NCI-H2196 (cell line): ENCODE measurements at regions not wholly inside any gene's neighbourhood (a gene's known extent, or its start where the extent isn't known, plus 50 kb on each side); places are given as distances from the start of the nearest gene placed in this dataset.

Experiments
- DNase-seq: peaks from one replicate; lab custom pipeline; 2025; ENCODE audit not compliant: unreplicated experiment; lab: John Stamatoyannopoulos, UW

DNA sequence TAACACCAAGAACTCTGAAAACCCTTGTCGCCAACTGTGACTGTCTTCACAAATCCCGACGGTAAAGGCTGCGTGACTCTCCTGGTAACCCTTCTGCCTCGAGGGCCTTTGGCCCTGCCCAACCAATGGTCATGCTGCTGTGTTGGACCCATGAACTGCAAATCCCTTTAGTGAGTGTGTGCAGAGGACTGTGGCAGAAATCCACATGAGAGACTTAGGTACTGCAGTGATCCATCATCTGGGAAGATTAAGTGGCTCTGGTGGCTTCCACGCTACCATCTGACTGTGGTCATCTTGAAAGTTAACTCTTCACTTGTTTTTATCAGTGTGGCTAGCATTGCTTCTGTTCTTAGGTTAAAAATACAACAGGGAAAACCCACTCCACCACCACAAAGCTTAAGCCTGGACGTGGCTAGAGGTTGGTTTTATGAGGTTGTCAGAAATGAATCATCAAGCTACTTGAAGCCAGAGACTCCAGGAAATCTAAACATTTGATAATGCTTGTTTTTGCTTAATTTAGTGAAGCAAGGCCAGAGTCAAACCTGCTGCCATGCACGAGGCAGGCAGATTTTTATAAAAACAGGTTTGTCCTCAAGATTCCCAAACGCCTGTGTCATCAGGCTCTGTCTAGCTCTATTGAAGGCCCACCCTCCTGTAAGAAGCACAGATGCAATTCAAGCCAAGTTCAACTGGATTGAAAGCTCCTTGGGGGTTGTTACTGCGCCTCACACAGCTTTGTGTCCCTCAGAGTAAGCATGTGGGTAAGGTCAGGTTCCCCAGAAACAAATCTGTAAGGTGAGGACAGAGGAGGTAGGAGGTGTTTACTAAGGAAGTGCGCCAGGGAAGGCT lies 52.7 kb upstream of the ERCC6L2 start:
- DNase-seq = no peak

DNA sequence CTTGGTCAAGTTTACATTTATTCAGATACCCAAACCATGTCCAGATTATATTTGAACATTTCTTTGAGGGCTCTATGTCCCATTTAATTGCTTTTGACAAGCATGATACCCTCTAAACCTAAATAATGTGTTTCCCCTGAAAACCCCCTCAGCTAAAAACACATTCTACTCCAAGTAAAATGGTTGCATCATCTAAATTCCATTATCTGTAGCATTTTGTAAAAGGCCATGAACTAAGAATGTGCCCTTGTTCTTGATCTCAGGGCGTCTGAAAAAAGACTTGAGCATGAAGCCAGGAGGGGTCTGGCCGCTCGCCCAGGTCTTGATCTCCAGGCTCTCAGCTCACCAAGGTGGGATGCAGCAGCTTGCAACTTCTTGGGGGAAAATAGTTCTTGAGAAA lies 53.5 kb upstream of the ERCC6L2 start:
- DNase-seq = no peak

DNA sequence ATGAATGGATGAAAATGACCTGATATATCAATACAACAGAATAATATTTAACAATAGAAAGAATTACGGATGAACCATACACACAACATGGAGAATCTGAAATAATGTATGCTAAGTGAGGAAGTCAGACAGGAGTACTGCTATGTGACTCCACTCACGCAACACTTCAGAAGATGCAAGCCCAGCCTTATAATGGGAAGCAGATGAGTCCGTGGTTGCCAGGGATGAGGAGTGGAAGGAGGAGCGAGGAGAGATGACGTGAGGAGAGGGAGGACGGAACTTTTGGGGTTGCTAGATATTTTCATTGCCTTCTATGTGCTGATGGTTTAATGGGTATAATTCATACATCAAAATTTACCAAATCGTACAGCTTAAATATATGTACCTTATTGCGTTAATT lies 55.4 kb upstream of the ERCC6L2 start:
- no peak for DNase-seq

DNA sequence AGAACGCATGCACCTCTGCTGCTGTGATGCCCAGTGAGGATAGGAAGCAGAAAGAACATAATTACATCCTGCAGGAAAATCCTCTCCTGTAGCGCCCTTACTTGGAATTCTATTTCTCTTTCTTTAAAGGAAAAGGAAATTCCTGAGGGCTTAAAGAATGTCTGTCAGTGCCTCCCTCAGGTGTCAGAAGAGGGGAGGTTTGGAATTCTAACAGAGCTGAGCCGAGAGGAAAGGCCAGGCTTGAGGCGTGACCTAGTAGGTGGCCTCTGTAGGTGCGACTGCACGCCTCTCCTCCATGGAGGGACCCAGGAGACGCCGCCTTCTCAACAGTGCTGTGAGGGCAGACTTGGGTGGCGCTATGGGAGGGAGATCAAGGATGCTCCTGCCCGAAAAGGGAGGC lies 55.9 kb upstream of the ERCC6L2 start:
- DNase-seq = no peak

DNA sequence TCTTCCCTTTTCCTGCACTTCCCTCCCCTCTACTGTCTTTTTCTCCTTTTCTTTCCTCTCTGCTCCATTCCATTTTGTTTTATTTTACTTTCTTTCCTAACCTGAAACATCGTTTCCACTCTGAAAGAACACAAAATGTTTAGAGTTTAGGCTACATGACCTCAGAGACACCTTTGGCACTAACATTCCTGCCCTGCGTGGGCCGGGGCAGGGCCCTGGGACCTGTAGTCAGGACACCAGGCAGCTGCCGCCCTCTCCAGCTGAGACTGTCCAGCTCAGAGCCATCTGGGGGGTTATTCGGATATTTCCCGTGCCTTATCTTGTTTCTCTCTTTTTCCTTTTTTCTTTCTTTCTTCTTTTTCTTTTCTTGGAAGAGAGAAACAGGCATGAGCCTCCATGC lies 58.3 kb upstream of the ERCC6L2 start:
- no peak for DNase-seq

DNA sequence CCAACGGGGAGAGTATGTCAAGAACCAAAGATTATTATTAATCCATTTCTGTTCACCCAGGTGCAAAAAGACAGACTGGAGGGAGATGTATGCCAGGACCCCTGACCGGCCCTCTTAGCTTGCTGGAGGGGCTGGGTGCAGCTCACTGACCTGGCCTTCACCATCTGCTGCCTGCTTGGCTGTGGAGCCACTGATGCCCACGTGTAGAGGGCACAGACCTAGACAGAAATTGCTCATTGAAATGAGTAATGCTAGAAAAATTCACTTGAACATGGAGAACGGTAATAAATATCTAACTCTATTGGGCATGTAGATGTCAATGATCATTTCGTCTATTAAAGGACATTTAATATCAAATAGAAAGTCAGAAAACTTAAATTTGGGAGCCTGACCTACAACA lies 58.8 kb upstream of the ERCC6L2 start:
- no peak for DNase-seq

DNA sequence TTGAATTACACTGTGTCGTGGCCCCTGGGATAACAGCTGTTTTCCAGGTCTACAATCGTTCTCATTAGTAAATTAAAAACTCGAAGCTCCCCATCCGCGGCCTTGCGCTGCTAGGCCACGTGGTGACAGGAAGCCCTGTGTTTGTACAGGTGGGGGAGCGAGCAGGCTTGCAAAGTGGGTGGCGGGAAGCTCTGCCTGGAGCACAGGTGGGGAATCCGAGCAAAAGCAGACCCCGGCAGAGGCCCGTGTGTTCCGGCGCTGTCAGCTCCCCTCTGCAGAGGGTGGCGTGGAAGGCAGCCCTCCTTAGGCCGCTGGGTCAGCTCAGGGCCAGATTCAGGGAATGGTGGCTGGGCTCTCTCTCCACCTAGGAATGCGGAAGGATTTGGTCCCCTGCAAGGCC lies 59.5 kb upstream of the ERCC6L2 start:
- no peak for DNase-seq

DNA sequence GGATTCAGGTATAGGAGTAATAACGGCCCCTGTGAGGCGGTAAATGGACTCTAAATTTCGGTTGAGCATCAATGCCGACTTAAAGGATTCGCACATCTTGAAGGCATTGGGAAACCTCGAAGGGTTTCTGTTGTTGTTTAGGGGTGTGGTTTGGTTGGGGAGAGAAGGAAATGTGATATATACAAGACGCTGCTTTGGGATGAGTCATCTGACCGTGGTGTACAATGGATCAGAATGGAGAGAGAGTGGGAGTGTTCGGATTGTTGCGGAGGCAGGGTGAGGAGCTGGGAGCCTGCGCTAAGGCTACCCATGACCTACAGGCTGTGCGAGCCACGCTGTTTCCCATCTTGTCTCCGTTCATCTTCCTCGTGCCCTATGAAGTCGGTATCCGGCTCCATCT lies 60.4 kb upstream of the ERCC6L2 start:
- no peak for DNase-seq

DNA sequence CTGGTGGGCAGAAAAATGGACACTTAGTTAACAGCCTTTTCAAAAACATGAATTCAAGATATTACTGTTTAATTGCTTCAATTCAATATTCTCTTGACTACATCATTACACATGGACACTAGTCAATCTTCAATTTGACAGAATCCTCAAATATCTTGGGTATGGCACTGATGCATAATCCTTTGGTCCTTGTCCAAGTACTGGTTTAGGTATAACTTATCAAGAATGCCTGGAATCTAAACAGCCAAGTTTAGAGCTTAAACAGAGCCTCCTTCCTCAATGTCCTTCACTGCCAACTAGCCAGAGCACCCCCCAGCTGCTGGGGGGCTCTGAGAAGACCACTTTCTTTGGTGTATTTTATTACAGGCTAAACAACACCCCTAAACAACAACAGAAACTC lies 61.6 kb upstream of the ERCC6L2 start:
- no peak for DNase-seq

DNA sequence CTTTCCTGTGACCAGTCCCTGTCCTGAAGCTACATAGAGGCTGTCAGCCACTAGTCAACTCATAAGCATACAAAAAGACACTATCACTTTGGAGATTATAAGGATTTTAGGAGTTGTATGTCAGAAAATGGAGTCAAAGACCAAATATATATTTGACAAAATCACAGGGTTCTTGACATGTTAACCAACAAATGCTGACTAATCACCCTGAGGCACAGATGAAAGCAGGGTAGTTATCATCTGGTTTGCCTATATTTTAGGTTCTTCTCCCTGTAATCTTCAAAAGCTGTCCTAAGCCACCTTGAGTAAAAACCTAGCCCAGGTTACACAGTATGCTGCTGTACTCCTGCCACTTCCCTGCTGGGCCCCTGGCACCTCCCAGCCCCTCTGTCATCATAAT lies 64.7 kb upstream of the ERCC6L2 start:
- no peak for DNase-seq

DNA sequence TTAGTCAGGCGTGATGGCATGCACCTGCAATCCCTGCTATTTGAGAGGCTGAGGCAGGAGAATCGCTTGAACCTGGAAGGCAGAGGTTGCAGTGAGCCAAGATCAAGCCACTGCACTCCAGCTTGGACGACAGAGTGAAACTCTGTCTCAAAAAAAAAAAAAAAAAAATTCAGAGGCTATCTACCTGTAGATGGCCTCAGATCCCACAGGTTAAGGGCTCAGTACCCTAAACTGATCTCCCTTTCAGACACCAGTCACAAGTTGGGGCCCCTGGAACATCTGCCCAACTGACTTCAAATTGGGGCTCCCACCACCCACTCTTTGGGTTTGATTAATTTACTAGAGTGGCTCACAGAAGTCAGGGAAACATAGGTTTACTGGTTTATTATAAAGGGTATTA lies 65.4 kb upstream of the ERCC6L2 start:
- no peak for DNase-seq

DNA sequence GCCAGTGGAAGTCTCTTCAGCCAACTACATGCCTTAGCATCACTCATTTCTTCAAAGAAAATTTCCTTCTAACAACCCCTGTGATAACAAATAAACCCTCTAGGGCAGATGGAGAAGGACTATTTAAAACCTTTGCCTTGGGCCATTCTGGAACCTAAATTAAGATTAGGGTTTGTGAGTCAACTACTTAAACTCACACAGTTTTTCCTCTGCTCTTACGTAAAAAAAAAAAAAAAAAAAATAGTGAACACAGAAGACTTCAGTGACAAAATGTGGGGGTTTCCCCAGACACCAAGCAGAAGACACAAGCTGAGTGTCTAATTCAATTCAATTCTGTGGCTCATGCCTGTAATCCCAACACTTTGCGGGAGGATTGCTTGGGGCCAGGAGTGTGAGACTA lies 65.8 kb upstream of the ERCC6L2 start:
- DNase-seq = no peak

DNA sequence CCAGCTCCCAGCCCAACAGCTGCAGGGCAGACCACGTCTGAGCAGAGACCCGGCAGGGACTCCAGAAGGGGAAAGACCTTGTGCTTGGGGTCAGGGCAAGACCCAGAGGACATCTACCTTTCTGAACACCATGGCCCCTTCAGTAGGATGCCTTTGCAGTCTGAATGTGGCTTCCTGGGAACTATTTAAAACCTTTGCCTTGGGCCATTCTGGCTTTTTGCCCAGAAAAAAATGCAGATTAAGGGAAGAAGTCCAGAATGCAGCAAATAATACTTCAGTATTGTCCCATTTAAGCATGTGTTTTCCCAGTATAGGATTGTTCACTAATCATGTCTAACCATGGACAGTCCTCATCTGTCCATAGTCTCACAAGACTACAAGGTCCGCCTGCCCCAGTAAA lies 67.5 kb upstream of the ERCC6L2 start:
- DNase-seq = peak; percentile 10

DNA sequence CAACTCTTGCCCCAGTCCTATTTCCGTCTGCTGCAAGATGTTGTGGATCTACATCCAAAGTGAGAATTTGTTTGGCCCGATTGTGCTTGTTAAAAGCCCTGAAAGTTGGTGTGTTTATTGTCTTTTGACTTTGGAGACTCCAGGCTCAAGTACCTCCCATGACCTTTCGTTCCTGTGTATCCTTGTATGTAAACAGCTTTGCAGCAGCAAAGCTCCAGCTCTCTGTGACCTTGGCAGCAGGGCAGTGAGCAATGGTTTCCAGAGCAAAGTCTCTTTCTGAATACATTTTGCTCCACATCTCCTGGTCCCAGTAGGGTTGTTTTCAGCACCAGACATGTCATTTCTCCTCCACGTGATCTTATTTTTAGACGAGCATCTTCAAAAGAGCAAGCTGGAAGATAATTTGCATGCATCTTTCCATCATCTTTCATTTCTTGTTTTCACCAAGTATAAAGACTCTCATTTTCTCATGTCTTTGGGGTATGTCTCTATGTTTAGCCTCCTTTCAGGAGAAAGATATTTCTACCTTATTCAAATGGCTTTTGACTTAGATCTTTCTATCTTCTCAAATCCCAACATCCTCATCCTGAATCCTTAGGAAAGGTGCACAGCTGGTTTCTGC lies 68.1 kb upstream of the ERCC6L2 start:
- no peak for DNase-seq

DNA sequence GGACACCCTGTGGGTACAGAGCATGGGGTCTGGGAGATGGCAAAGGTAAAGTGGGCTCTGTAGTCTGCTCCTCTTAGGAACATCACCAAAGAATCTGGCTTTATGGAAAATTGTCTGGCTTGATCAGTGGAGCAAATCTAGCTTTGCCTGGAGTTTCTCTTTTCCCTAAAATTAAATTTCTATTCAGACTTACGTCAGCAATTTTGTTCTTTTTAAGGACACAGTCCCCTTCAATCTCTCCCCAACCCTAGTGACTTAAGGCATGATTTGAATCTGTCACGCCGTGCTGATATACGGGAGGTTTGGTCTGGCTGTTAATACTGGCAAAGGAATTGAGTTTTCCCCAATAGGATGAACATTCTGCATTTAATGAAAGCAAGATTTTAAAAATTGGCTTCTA lies 72.3 kb upstream of the ERCC6L2 start:
- no peak for DNase-seq

DNA sequence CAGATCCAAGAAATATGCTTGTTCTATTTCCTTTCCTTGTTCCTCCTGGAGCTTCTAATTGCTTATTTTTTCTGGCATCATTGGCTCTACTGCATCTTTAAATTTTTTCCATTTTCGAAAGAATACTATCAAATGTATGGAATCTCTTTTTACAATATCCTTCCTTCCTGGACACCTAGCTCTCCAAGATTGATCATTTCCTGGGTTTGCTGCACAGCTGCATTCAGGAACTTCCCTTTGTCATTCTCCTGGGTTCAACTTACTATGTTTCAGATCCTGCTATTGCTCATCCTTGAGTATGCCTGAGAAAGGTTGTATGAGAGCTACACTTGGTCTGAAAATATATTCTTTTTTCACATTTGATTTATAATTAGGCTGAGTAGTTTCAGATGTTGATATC lies 73.7 kb upstream of the ERCC6L2 start:
- no peak for DNase-seq

DNA sequence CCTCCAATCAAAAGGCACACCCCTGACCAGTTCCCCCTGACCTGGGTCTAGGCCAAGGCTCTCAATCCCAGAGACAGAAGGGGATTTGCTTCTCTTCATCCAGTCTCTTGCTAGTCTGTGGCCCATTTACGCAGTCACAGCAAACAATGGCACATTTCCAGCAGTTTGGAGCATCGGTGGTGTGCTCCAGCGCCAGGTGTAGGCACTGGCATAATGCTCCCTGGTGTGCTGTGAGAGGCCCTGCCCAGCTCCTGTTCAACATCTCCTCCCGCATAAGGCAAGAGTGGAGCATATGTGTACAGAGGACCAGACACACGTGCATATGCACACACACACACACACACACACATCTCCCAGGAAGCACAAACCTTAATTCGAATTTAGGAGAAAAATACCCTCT lies 79.5 kb upstream of the ERCC6L2 start:
- DNase-seq = peak; percentile 87

DNA sequence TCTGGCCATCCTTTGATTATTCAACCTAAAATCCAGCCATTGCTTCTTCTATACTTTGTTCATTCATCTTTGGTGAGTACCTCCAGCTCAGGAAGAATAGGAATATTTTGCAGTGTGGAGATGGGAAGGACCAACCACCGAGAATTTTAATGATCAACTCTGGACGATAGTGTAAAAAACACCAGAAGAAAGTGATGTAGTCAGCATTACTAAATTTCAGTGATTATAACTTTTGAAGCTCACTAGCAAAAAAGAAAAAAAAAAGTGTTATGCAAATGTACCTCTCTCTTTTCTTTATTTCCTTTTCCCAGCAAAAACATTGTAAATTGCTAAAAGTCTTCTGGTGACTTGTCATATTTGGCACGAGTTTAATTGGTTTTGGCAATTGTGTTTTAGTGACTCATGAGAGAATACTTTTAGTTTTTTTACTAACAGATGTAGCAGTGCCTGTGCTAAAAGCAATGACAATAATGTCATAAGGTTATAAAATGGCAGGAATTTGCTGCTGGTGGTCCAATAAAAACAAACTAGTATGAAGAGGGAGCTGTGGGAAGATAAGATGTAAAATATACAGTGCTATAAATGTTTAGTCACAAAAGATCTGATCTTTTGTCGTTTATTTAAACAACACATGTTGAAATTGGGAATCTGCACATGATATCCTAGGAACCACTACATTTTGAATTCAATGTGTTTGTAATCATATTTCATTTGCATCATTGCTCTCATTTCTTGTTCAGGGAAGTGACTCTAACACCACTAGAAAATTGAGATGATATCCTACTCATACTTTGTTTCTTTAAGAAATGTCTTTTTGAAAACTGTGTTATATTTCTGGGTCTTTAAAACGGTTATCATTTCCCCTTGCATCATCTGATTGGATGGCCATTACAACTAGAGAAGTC lies 81.3 kb upstream of the ERCC6L2 start:
- DNase-seq = no peak

DNA sequence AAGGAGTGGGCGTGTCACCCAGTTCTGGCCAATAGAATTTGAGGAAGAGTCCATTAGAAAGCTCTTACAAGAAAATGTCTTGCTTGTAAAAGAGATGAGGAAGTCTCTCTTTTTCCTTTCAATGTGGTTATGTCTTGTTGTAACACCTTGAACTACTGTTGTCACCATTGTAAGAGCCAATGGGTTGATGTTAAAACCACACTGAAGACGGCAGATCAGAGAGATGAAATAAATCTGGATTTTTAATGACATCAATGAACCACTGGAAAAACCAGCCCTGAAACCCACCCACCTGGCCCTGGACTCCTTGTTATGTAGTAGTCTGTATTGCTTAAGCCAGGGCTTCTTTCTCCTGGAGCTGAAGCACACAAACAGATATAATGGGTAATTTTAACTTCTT lies 83.8 kb upstream of the ERCC6L2 start:
- no peak for DNase-seq

DNA sequence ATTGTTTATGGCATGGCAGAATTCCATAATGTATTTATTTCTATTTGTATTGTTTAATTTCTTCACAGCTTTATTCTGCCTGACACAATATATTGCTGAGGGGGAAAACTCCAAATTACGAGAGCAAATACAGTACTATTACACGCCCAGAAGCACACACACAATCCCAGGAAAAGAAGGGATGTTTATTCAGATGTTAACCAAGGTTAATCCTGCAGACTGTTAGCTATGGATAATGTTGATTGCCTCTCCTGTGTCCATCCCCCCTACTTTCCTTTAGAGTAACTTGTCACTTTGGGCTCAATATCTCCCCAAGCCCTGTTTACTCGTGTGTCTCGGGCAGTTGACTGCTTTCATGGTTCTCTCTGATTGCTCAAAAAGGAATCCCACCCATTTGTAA lies 84.2 kb upstream of the ERCC6L2 start:
- DNase-seq = no peak

DNA sequence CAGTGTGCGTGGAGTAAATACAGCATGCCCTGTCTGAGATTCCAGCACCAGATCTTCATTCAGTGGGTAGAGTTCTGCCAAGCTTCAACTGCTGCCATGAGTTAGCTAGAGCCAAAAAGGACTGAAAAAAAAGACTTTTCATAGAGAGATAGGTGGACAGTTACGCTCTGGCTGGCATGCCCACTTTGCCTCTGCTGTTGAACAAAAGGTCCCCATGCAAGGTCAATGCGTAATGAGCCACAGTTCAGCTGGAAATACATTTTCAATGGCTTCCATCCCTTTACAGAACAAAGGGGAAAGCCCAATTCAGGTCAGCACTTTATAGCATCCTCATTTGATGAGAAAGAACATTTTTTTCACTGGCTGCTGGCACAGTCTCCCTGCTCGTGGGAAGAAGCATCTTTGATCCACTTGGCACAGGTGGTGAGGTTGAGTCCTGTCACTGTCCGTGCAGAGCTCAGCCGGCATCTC lies 86.9 kb upstream of the ERCC6L2 start:
- DNase-seq = no peak

DNA sequence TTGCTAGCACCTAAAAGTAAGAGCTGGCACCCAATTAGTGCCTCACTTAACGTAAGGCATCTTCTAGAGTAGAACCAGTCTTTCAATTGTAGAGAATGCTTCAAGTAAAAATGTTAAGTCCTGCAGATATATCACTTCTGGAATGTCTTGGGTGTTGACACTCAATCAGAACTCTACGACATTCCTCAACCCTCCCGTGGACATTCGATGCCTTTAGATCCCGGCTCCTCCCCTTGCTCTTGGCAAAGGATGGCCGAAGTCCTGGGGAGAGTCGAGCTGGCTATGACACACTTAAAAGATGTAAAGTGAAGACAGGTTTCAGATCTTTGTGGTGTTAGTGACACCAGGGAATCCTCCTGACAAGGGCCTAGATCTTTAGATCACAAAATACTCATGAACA lies 87.5 kb upstream of the ERCC6L2 start:
- DNase-seq = no peak
